ENCODE measurements at regions not wholly inside any gene's neighbourhood (a gene's known extent, or its start where the extent isn't known, plus 50 kb on each side); places are given as distances from the start of the nearest gene placed in this dataset.
"Not testable (repeated sequence)": the region's sequence is repeated elsewhere in the genome, so short reads cannot be mapped to it uniquely, and the experiment has no call there.

- not testable (repeated sequence) for TF ChIP-seq POLR2A (IDR thresholded peaks at IDR 0.05; ENCODE audit: low read depth); POLR2AphosphoS5 (IDR thresholded peaks at IDR 0.05); CTCF (IDR thresholded peaks at IDR 0.05)
These were observed 286.1 kb upstream of the MTPN start for GRCh38 chr7:136263112-136263860.
